Heart left ventricle (tissue), 13 donors: ENCODE measurements at regions not wholly inside any gene's neighbourhood (a gene's known extent, or its start where the extent isn't known, plus 50 kb on each side); places are given as distances from the start of the nearest gene placed in this dataset.
"Not testable (repeated sequence)": the region's sequence is repeated elsewhere in the genome, so short reads cannot be mapped to it uniquely, and the experiment has no call there.

Source experiments
- POLR2A ChIP-seq, 2 donors: fragments of 450-650 bp; IDR thresholded peaks; one replicate each; pipeline ENCODE4 v1.6.1; 2017; ENCODE audit warnings: antibody characterized with exemption in 2 of 2, mild to moderate bottlenecking in 2 of 2, moderate library complexity in 2 of 2
- TF ChIP-seq, protein P1 (sequence below), 12 donors: fragments of 200-600 bp; sonication (generic) in 4 of 12; IDR thresholded peaks; one replicate each; pipeline versions ENCODE4 v1.5.0 to v1.8.0; 2018 to 2022; ENCODE audit warnings: antibody characterized with exemption in 12 of 12, mild to moderate bottlenecking in 5 of 12
- donor health status: ischemic (EF 13 %, LVEDD 7.1; RV severe dilation, severe dysfunction).
- donor health status: DM: no; HTN: yes; CAD: no.
- donor health status: DM: no; HTN: no; CAD: no.
- donor health status: ischemic (EF 25% LVEDD 6.9; RV normal size, moderate dysfunction).
- donor health status: ischemic (EF 25% LVEDD 5.7; RV mildly dilated, moderate dysfunction).
- donor health status: ischemic (EF 35%, LVEDD 5.7; RV mildly dilated, moderate dysfunction).
- donor health status: nonischemic (EF 11% LVEDD 7.7; RV severe dilation, severe dysfunction).
- donor health status: DM: yes; HTN: yes; CAD: no.
- donor health status: PGD.
- donor health status: ischemic (EF 29% LVEDD 5.4; RV normal size, mild dysfunction).
- donor health status: nonischemic (EF 23%, LVEDD 6.1; RV moderate dilation, normal function).

DNA sequence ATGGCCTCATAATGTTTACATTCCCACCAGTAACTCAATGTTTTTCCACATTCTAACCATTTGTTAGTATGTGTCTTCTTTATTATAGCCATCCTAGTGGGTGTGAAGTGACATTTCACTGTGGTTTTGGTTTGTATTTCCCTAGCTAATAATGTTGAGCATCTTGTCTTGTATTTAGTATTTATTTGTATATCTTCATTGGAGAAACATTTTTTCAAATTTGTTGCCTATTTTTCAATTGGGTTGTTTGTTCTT lies 144.8 kb upstream of the NBPF19 start:
- TF ChIP-seq, protein P1, sequence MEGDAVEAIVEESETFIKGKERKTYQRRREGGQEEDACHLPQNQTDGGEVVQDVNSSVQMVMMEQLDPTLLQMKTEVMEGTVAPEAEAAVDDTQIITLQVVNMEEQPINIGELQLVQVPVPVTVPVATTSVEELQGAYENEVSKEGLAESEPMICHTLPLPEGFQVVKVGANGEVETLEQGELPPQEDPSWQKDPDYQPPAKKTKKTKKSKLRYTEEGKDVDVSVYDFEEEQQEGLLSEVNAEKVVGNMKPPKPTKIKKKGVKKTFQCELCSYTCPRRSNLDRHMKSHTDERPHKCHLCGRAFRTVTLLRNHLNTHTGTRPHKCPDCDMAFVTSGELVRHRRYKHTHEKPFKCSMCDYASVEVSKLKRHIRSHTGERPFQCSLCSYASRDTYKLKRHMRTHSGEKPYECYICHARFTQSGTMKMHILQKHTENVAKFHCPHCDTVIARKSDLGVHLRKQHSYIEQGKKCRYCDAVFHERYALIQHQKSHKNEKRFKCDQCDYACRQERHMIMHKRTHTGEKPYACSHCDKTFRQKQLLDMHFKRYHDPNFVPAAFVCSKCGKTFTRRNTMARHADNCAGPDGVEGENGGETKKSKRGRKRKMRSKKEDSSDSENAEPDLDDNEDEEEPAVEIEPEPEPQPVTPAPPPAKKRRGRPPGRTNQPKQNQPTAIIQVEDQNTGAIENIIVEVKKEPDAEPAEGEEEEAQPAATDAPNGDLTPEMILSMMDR (IDR thresholded peaks at IDR 0.05), result not testable (repeated sequence)
- TF ChIP-seq POLR2A (IDR thresholded peaks at IDR 0.05), result not testable (repeated sequence)
